ENCODE measurements at regions not wholly inside any gene's neighbourhood (a gene's known extent, or its start where the extent isn't known, plus 50 kb on each side); places are given as distances from the start of the nearest gene placed in this dataset.

DNA sequence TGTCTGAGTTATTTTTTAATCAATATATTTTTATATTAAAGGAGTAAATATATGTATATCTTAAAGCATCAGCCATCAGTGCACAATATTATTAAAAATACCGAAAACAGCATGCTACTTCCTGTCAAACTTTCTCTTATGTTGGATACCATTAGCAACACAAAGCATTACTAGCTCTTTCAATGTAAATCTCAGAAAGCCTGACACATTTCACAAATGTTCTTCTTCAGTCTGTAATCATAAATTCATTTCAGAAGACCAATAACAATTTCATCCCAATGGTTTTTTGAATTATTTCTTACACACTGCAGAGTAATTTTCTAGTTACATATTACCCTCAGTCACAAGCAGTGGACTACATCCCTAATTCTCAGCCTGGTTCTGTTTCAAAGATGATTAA, 226.9 kb downstream of the LRRK2 start:
- no peak overlapping the region for H3K27ac Mint-ChIP-seq (ENCODE audit: low read depth, unreplicated experiment)
- intact Hi-C loops (cut with micrococcal nuclease), result no loop called here
- CTCF ChIA-PET, result no interaction called here
- TF ChIP-seq, protein P1, sequence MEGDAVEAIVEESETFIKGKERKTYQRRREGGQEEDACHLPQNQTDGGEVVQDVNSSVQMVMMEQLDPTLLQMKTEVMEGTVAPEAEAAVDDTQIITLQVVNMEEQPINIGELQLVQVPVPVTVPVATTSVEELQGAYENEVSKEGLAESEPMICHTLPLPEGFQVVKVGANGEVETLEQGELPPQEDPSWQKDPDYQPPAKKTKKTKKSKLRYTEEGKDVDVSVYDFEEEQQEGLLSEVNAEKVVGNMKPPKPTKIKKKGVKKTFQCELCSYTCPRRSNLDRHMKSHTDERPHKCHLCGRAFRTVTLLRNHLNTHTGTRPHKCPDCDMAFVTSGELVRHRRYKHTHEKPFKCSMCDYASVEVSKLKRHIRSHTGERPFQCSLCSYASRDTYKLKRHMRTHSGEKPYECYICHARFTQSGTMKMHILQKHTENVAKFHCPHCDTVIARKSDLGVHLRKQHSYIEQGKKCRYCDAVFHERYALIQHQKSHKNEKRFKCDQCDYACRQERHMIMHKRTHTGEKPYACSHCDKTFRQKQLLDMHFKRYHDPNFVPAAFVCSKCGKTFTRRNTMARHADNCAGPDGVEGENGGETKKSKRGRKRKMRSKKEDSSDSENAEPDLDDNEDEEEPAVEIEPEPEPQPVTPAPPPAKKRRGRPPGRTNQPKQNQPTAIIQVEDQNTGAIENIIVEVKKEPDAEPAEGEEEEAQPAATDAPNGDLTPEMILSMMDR (IDR thresholded peaks at IDR 0.05; ENCODE audit: unreplicated experiment), result no peak
- no peak for DNase-seq (ENCODE audit: unreplicated experiment)
- no TSS peak for BruUV-seq (replicated peaks)
- H3K9me3 Mint-ChIP-seq (ENCODE audit: unreplicated experiment), result no peaks in the 10 kb centered on the region
- POLR2A ChIA-PET, result no interaction called here
- H3K4me1 Mint-ChIP-seq (ENCODE audit: insufficient read depth, unreplicated experiment), result no peaks in the 10 kb centered on the region
- H3K27me3 Mint-ChIP-seq (ENCODE audit: insufficient read depth, unreplicated experiment), result peaks cover 23% of the 10 kb centered on the region
- no peak overlapping the region for H3K4me3 Mint-ChIP-seq (ENCODE audit: unreplicated experiment)
- H3K36me3 Mint-ChIP-seq (ENCODE audit: insufficient read depth, unreplicated experiment), result no peaks in the 10 kb centered on the region

DNA sequence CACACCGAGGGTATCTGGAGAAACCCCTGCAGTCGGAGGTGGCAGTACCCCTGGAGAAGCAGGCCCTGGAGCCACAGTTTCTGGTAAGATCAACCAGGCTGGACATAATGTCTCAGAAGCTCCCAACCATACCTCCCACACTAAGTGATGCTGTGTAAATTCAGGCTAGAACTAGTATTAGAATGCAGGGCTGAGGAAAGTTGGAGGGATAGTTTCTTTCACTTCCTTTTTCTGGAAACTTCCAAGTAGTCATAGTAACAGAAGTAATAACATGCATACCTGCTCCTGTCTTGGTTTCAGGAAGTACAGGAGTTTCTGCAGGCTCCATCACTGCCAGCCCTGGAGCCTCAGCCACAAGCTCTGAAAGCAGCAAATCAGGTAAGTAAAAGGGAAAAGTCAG, 228.1 kb upstream of the CNTN1 start:
- no peak overlapping the region for H3K27ac Mint-ChIP-seq (ENCODE audit: low read depth, unreplicated experiment)
- H3K27me3 Mint-ChIP-seq (ENCODE audit: insufficient read depth, unreplicated experiment), result peaks cover 48% of the 10 kb centered on the region
- no peaks in the 10 kb centered on the region for H3K9me3 Mint-ChIP-seq (ENCODE audit: unreplicated experiment)
- POLR2A ChIA-PET, result no interaction called here
- H3K4me1 Mint-ChIP-seq (ENCODE audit: insufficient read depth, unreplicated experiment), result no peaks in the 10 kb centered on the region
- H3K4me3 Mint-ChIP-seq (ENCODE audit: unreplicated experiment), result no peak overlapping the region
- no peak for DNase-seq (ENCODE audit: unreplicated experiment)
- no TSS peak for BruUV-seq (replicated peaks)
- no peaks in the 10 kb centered on the region for H3K36me3 Mint-ChIP-seq (ENCODE audit: insufficient read depth, unreplicated experiment)
- intact Hi-C loops (cut with micrococcal nuclease), result no loop called here
- TF ChIP-seq, protein P1 (IDR thresholded peaks at IDR 0.05; ENCODE audit: unreplicated experiment), result no peak
- CTCF ChIA-PET, result no interaction called here

DNA sequence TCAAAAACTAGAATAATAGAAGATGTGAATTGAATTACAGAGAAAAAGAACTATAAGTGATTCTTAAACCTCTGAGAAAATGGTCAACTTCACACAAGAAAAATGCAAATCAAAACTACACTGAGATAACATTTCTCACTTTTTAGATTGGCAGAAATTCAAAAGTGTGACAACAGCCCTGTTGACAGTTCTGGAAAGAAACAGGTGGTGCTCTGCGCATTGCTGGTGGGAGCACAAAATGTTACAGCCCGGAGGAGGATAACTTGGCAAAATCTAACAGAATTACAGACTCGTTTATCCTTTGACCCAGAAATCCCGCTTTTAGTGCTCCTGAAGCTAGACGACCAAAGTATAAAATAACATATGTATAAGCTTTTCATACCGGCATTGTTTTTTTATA, 222.5 kb upstream of the CNTN1 start:
- intact Hi-C loops (cut with micrococcal nuclease), result no loop called here
- no peaks in the 10 kb centered on the region for H3K36me3 Mint-ChIP-seq (ENCODE audit: insufficient read depth, unreplicated experiment)
- peaks cover 30% of the 10 kb centered on the region for H3K27me3 Mint-ChIP-seq (ENCODE audit: insufficient read depth, unreplicated experiment)
- DNase-seq (ENCODE audit: unreplicated experiment), result no peak
- no peaks in the 10 kb centered on the region for H3K9me3 Mint-ChIP-seq (ENCODE audit: unreplicated experiment)
- ChIA-PET POLR2A (no interaction called here), CTCF (no interaction called here)
- TF ChIP-seq, protein P1 (IDR thresholded peaks at IDR 0.05; ENCODE audit: unreplicated experiment), result no peak
- H3K4me3 Mint-ChIP-seq (ENCODE audit: unreplicated experiment), result no peak overlapping the region
- H3K27ac Mint-ChIP-seq (ENCODE audit: low read depth, unreplicated experiment), result no peak overlapping the region
- BruUV-seq (replicated peaks), result no TSS peak
- H3K4me1 Mint-ChIP-seq (ENCODE audit: insufficient read depth, unreplicated experiment), result no peaks in the 10 kb centered on the region

DNA sequence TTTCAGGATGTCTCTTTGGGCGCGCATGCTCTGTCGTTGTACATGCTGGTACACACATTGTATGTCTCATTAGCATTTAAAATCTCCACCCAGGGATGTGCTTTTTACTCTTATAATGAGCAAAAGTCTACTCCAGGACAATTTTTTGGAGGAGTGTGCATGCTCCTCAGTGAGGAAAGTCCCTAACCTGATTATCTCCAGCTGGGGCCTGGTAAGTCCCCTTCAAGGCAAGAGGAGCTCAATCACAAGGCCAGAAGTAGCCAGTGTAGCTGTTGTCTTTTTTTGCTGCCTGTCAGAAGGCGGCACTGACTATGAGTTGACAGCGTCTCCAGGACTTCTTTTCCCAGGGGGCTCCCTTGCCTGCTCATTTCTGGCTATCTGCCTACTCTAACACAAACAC, 218.3 kb upstream of the CNTN1 start:
- DNase-seq (ENCODE audit: unreplicated experiment), result no peak
- H3K4me1 Mint-ChIP-seq (ENCODE audit: insufficient read depth, unreplicated experiment), result no peaks in the 10 kb centered on the region
- no peaks in the 10 kb centered on the region for H3K36me3 Mint-ChIP-seq (ENCODE audit: insufficient read depth, unreplicated experiment)
- ChIA-PET POLR2A (interaction anchor here (0.9 kb wide), 1 partner anchor 316 kb away, joined by 3 read pairs; no protein-coding TSS in a partner anchor), CTCF (interaction anchor here (0.6 to 0.9 kb wide), 3 partner anchors 15 to 448 kb away, joined by 3 read pairs; no protein-coding TSS in a partner anchor)
- TF ChIP-seq, protein P1 (IDR thresholded peaks at IDR 0.05; ENCODE audit: unreplicated experiment), result no peak
- no peak overlapping the region for H3K4me3 Mint-ChIP-seq (ENCODE audit: unreplicated experiment)
- no peak overlapping the region for H3K27ac Mint-ChIP-seq (ENCODE audit: low read depth, unreplicated experiment)
- no TSS peak for BruUV-seq (replicated peaks)
- H3K27me3 Mint-ChIP-seq (ENCODE audit: insufficient read depth, unreplicated experiment), result no peaks in the 10 kb centered on the region
- intact Hi-C loops (cut with micrococcal nuclease), result no loop called here
- peaks cover 12% of the 10 kb centered on the region for H3K9me3 Mint-ChIP-seq (ENCODE audit: unreplicated experiment)
